VCaP (cell line): ENCODE measurements at regions not wholly inside any gene's neighbourhood (a gene's known extent, or its start where the extent isn't known, plus 50 kb on each side); places are given as distances from the start of the nearest gene placed in this dataset.

ENCODE experiments used
- H3K27ac ChIP-seq: fragments of 450-650 bp; 2 replicates; pipeline ENCODE4 v1.5.1; 2017
- CTCF ChIP-seq: fragments of 450-650 bp; conservative IDR thresholded peaks from 2 replicates; pipeline ENCODE4 v1.5.1; 2017; ENCODE audit warnings: mild to moderate bottlenecking, moderate library complexity

- TF ChIP-seq CTCF, result no peak
- H3K27ac ChIP-seq, result peak overlapping the region; percentile 68; the same call in 1 of the 2 replicates
Observed at GRCh38 chr1:116454940-116455339, 81.9 kb downstream of the ATP1A1 start.

GRCh38 chr1:116455509-116455908 is 82.5 kb downstream of the ATP1A1 start:
- no peak overlapping the region; the same call in 1 of the 2 replicates for H3K27ac ChIP-seq
- no peak for TF ChIP-seq CTCF

GRCh38 chr1:116457946-116458604 is 85.0 kb downstream of the ATP1A1 start:
- no peak for TF ChIP-seq CTCF

GRCh38 chr1:116458695-116459094 is 85.7 kb downstream of the ATP1A1 start:
- no peak overlapping the region for H3K27ac ChIP-seq
- TF ChIP-seq CTCF, result no peak

More at GRCh38 chr1:116457946-116458604, 85.0 kb downstream of the ATP1A1 start:
- no peak overlapping the region for H3K27ac ChIP-seq

- TF ChIP-seq CTCF, result no peak
- H3K27ac ChIP-seq, result no peak overlapping the region
Observed at GRCh38 chr1:116460261-116460660, 87.2 kb downstream of the ATP1A1 start.

GRCh38 chr1:116460783-116461376 is 87.8 kb downstream of the ATP1A1 start:
- H3K27ac ChIP-seq, result no peak overlapping the region
- no peak for TF ChIP-seq CTCF

GRCh38 chr1:116461723-116462122 is 88.7 kb downstream of the ATP1A1 start:
- no peak overlapping the region for H3K27ac ChIP-seq
- TF ChIP-seq CTCF, result no peak
